ENCODE measurements at regions not wholly inside any gene's neighbourhood (a gene's known extent, or its start where the extent isn't known, plus 50 kb on each side); places are given as distances from the start of the nearest gene placed in this dataset.

GRCh38 chr4:126230269-126230668, 915.5 kb downstream of the FAT4 start:
- no peaks in the 10 kb centered on the region for H3K79me2 ChIP-seq (ENCODE audit: control insufficient read depth, insufficient read depth, low read length)
- no peak for TF ChIP-seq POLR2A (IDR thresholded peaks at IDR 0.05; ENCODE audit: low read depth, low read length)
- TF ChIP-seq POLR2AphosphoS5 (IDR thresholded peaks at IDR 0.05; ENCODE audit: insufficient read depth, low read depth, low read length): no peak
- TF ChIP-seq EZH2 (IDR thresholded peaks at IDR 0.05; ENCODE audit: borderline replicate concordance, low read depth, low read length, severe bottlenecking): no peak
- TF ChIP-seq CTCF (IDR thresholded peaks at IDR 0.05; ENCODE audit: extremely low read depth in 1 of 2, insufficient read depth in 1 of 2, low read depth in 1 of 2, low read length in 2 of 2): no peak
- TF ChIP-seq MYC (IDR thresholded peaks at IDR 0.05; ENCODE audit: low read depth, low read length): no peak
- no peak for TF ChIP-seq JUN (IDR thresholded peaks at IDR 0.05; ENCODE audit: borderline replicate concordance, insufficient read depth, insufficient read length, low read depth)
- TF ChIP-seq FOS (IDR thresholded peaks at IDR 0.05; ENCODE audit: borderline replicate concordance, insufficient read depth, low read length): no peak
- no peak for TF ChIP-seq GATA2 (IDR thresholded peaks at IDR 0.05; ENCODE audit: insufficient read depth, insufficient read length, low read depth, low read length)
- FAIRE-seq (no peak), DNase-seq (ENCODE audit: low read depth, low spot score) (no peak)
- no peaks in the 10 kb centered on the region for H4K20me1 ChIP-seq (replicated peaks; ENCODE audit: control insufficient read depth, extremely low read depth, insufficient read depth, low read length)
- no peak overlapping the region for H2AFZ ChIP-seq (ENCODE audit: low read depth, low read length)
- H3K4me1 ChIP-seq (ENCODE audit: control insufficient read depth, extremely low read depth, insufficient read depth, low read length): no peaks in the 10 kb centered on the region
- no peaks in the 10 kb centered on the region for H3K9me3 ChIP-seq (replicated peaks; ENCODE audit: control insufficient read depth, insufficient read depth, low read length)
- H3K4me3 ChIP-seq (replicated peaks in 1 of 3; ENCODE audit: insufficient read depth in 1 of 3, low read depth in 1 of 3, low read length in 3 of 3): no peak overlapping the region
- CTCF ChIA-PET: interaction anchor here (0.8 kb wide), 1 partner anchor 8 kb away, joined by 3 read pairs; no protein-coding TSS in a partner anchor
- H3K4me2 ChIP-seq (ENCODE audit: insufficient read depth, low read length): no peak overlapping the region
- H3K27ac ChIP-seq (ENCODE audit: insufficient read depth, low read depth, low read length): no peak overlapping the region
- intact Hi-C loops (cut with micrococcal nuclease) (no loop called here), dilution Hi-C loops (cut with MboI; ENCODE audit: extremely low pct_ligation_motif_present, low sequenced_read_pairs) (no loop called here)
- no peaks in the 10 kb centered on the region for H3K36me3 ChIP-seq (ENCODE audit: control insufficient read depth in 2 of 2, extremely low read depth in 1 of 2, insufficient read depth in 2 of 2, low read length in 2 of 2)
- no TSS peak for BruUV-seq (replicated peaks)
- no peak overlapping the region for H3K9ac ChIP-seq (replicated peaks; ENCODE audit: extremely low read depth, insufficient read depth, low read length)
- POLR2A ChIA-PET: no interaction called here
- H3K27me3 ChIP-seq (ENCODE audit: control insufficient read depth in 2 of 2, insufficient read depth in 2 of 2, low read length in 2 of 2): no peaks in the 10 kb centered on the region
- no peaks in the 10 kb centered on the region for H3K9me1 ChIP-seq (replicated peaks; ENCODE audit: control insufficient read depth, extremely low read depth, insufficient read depth, low read length)
